SK-N-SH (cell line): ENCODE measurements at regions not wholly inside any gene's neighbourhood (a gene's known extent, or its start where the extent isn't known, plus 50 kb on each side); places are given as distances from the start of the nearest gene placed in this dataset.

Experiments
- EP300 ChIP-seq, 2 experiments: IDR thresholded peaks; 2 replicates each; pipeline versions ENCODE4 v1.4.0 to v1.6.1; 2012; ENCODE audit warnings: borderline replicate concordance in 1 of 2, low read depth in 1 of 2, low read length in 1 of 2
- RAD21 ChIP-seq: IDR thresholded peaks from 2 replicates; pipeline ENCODE4 v1.6.1; 2012; ENCODE audit warnings: mild to moderate bottlenecking, low read length
- SIN3A ChIP-seq: IDR thresholded peaks from 2 replicates; pipeline ENCODE4 v1.6.1; 2012; ENCODE audit warnings: low read depth, mild to moderate bottlenecking, low read length, moderate library complexity, borderline replicate concordance
- TAF1 ChIP-seq: IDR thresholded peaks from 2 replicates; pipeline ENCODE4 v1.6.1; 2012; ENCODE audit warnings: low read depth, mild to moderate bottlenecking, low read length, moderate library complexity, borderline replicate concordance
- TF ChIP-seq, protein P1 (sequence below): fragments of 200-600 bp; sonication (generic); IDR thresholded peaks from 2 replicates; pipeline ENCODE4 v1.6.1; 2017; ENCODE audit warnings: antibody characterized with exemption, mild to moderate bottlenecking, moderate library complexity

DNA sequence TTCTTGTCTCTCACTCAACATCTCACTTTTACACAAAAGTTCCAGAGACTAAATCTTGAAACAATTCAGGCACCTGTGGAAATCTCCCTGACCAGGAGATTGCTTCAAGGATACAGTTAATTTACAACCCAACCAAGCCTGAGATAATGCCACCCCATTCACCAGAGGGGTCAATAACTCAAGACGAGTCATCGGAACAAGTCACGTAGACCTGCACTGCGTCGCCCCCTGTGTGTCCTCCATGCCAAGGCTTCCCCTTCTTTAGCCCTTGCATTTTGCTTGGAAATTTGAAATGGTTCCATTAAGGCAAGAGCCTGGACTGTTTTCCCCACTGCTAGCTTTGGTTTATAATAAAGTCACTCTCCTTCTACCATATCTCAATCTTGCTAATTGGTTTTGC lies 129.0 kb upstream of the NEO1 start:
- TF ChIP-seq EP300 (IDR thresholded peaks at IDR 0.05; ENCODE audit: borderline replicate concordance in 1 of 2, low read depth in 1 of 2, low read length in 1 of 2): no peak
- TF ChIP-seq, protein P1, sequence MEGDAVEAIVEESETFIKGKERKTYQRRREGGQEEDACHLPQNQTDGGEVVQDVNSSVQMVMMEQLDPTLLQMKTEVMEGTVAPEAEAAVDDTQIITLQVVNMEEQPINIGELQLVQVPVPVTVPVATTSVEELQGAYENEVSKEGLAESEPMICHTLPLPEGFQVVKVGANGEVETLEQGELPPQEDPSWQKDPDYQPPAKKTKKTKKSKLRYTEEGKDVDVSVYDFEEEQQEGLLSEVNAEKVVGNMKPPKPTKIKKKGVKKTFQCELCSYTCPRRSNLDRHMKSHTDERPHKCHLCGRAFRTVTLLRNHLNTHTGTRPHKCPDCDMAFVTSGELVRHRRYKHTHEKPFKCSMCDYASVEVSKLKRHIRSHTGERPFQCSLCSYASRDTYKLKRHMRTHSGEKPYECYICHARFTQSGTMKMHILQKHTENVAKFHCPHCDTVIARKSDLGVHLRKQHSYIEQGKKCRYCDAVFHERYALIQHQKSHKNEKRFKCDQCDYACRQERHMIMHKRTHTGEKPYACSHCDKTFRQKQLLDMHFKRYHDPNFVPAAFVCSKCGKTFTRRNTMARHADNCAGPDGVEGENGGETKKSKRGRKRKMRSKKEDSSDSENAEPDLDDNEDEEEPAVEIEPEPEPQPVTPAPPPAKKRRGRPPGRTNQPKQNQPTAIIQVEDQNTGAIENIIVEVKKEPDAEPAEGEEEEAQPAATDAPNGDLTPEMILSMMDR: no peak
- no peak for TF ChIP-seq SIN3A
- TF ChIP-seq RAD21: no peak
- TF ChIP-seq TAF1: no peak
